ENCODE measurements at regions not wholly inside any gene's neighbourhood (a gene's known extent, or its start where the extent isn't known, plus 50 kb on each side); places are given as distances from the start of the nearest gene placed in this dataset.

DNA sequence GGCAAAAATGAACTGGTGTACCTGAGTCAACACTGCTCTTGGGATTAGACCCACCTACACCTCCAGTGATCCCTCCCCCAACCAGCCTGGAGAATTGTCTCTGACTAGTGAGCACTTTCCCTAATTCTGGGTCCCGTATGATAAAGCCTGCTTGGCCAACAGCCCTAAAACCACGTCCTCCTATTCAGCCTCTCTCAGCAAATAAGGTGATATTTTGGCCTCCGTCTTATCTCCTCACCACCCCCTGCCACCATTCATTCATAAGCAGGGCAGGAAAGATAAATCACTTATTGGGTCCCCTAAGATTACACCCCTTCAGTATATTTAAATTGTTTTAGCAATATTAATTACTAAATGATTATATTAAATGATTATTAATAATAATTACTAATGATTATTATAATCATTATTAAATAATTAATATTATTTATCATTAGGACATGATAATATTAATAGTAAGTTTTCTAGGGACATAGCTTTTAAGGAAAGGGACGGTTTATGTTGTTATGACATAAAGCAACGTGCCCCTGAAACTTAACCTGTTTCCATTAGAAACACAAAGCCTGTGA, 108.0 kb downstream of the DUSP10 start:
- no peaks in the 10 kb centered on the region for H3K27me3 ChIP-seq (ENCODE audit: control insufficient read depth in 2 of 2, insufficient read depth in 2 of 2, low read length in 2 of 2)
- no peaks in the 10 kb centered on the region for H3K4me1 ChIP-seq (ENCODE audit: control insufficient read depth in 2 of 2, insufficient read depth in 2 of 2, low read length in 2 of 2)
- H3K36me3 ChIP-seq (ENCODE audit: control insufficient read depth in 2 of 2, insufficient read depth in 2 of 2, low read length in 2 of 2): no peaks in the 10 kb centered on the region
- H3K4me3 ChIP-seq (ENCODE audit: low read length in 2 of 2): no peak overlapping the region
- H3K9ac ChIP-seq (ENCODE audit: low read depth in 1 of 2, low read length in 2 of 2): no peak overlapping the region
- no peak overlapping the region for H3K27ac ChIP-seq (ENCODE audit: low read depth in 2 of 2, low read length in 2 of 2)
- H3K9me3 ChIP-seq (ENCODE audit: control insufficient read depth in 2 of 2, low read length in 2 of 2): no peaks in the 10 kb centered on the region

DNA sequence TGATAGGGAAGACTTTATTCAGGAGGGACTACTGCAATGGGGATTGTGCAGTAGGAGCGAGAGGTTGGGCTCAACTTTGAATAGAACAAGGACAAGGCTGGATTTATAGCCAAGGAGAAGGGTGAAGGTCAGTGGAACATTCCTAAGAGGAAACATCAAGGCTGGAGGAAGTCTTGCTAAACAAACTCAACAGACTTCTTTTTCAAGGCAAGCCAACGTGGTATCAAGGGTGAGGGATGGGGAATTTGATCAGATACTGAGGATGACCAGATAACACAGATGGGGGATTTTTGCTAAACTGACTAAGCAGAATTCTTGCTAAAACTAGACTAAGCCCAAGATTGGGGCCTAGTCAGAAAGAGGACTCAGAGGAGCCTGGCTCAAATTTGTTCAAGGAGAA, 107.3 kb downstream of the DUSP10 start:
- Histone ChIP-seq H3K36me3 (ENCODE audit: control insufficient read depth in 2 of 2, insufficient read depth in 2 of 2, low read length in 2 of 2) (no peaks in the 10 kb centered on the region), H3K4me3 (ENCODE audit: low read length in 2 of 2) (no peak overlapping the region), H3K4me1 (ENCODE audit: control insufficient read depth in 2 of 2, insufficient read depth in 2 of 2, low read length in 2 of 2) (no peaks in the 10 kb centered on the region), H3K9ac (ENCODE audit: low read depth in 1 of 2, low read length in 2 of 2) (no peak overlapping the region), H3K9me3 (ENCODE audit: control insufficient read depth in 2 of 2, low read length in 2 of 2) (no peaks in the 10 kb centered on the region), H3K27ac (ENCODE audit: low read depth in 2 of 2, low read length in 2 of 2) (no peak overlapping the region), H3K27me3 (ENCODE audit: control insufficient read depth in 2 of 2, insufficient read depth in 2 of 2, low read length in 2 of 2) (no peaks in the 10 kb centered on the region)

DNA sequence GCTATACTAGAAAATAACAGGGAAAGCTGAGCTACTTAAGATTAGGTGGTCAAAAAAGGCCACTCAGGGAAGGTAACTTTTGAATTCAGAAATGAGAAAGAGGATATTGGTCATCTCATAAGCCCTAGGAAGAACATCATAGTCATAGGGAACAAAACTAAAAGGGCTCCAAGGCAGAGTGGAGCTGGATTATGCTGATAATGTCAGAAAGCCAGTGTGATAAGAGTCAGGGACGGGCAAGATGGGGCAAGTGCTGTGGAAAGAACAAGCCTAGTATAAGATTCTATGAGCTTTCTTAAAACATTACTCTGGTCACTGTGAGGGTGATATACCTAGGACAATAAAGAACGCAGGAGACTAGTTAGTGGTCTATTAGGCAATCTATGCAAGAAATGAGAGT, 106.6 kb downstream of the DUSP10 start:
- no peak overlapping the region for H3K4me3 ChIP-seq (ENCODE audit: low read length in 2 of 2)
- H3K9ac ChIP-seq (ENCODE audit: low read depth in 1 of 2, low read length in 2 of 2): no peak overlapping the region
- H3K27ac ChIP-seq (ENCODE audit: low read depth in 2 of 2, low read length in 2 of 2): no peak overlapping the region
- no peaks in the 10 kb centered on the region for H3K4me1 ChIP-seq (ENCODE audit: control insufficient read depth in 2 of 2, insufficient read depth in 2 of 2, low read length in 2 of 2)
- H3K9me3 ChIP-seq (ENCODE audit: control insufficient read depth in 2 of 2, low read length in 2 of 2): no peaks in the 10 kb centered on the region
- H3K27me3 ChIP-seq (ENCODE audit: control insufficient read depth in 2 of 2, insufficient read depth in 2 of 2, low read length in 2 of 2): no peaks in the 10 kb centered on the region
- no peaks in the 10 kb centered on the region for H3K36me3 ChIP-seq (ENCODE audit: control insufficient read depth in 2 of 2, insufficient read depth in 2 of 2, low read length in 2 of 2)

DNA sequence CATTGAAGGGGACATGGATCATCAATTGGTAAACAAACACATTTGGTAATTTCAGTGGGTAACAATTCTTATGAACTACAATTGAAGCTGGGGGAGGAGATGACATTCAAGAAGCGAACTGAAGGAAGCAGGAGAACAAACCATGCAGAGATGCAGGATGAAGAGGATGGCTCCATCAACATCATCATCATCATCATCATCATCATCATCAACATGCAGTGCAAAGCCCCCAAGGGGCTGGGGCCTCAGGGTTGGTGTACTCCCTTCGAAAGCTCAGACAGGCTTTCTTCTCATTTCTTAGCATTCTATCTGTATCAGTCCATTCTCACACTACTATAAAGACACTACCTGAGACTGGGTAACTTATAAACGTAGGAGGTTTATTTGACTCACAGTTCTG, 105.8 kb downstream of the DUSP10 start:
- H3K27me3 ChIP-seq (ENCODE audit: control insufficient read depth in 2 of 2, insufficient read depth in 2 of 2, low read length in 2 of 2): no peaks in the 10 kb centered on the region
- no peak overlapping the region for H3K9ac ChIP-seq (ENCODE audit: low read depth in 1 of 2, low read length in 2 of 2)
- H3K27ac ChIP-seq (ENCODE audit: low read depth in 2 of 2, low read length in 2 of 2): no peak overlapping the region
- no peak overlapping the region for H3K4me3 ChIP-seq (ENCODE audit: low read length in 2 of 2)
- no peaks in the 10 kb centered on the region for H3K9me3 ChIP-seq (ENCODE audit: control insufficient read depth in 2 of 2, low read length in 2 of 2)
- H3K4me1 ChIP-seq (ENCODE audit: control insufficient read depth in 2 of 2, insufficient read depth in 2 of 2, low read length in 2 of 2): no peaks in the 10 kb centered on the region
- H3K36me3 ChIP-seq (ENCODE audit: control insufficient read depth in 2 of 2, insufficient read depth in 2 of 2, low read length in 2 of 2): no peaks in the 10 kb centered on the region

GRCh38 chr1:221636967-221637366, 104.9 kb downstream of the DUSP10 start:
- no peaks in the 10 kb centered on the region for H3K4me1 ChIP-seq (ENCODE audit: control insufficient read depth in 2 of 2, insufficient read depth in 2 of 2, low read length in 2 of 2)
- H3K27me3 ChIP-seq (ENCODE audit: control insufficient read depth in 2 of 2, insufficient read depth in 2 of 2, low read length in 2 of 2): no peaks in the 10 kb centered on the region
- H3K36me3 ChIP-seq (ENCODE audit: control insufficient read depth in 2 of 2, insufficient read depth in 2 of 2, low read length in 2 of 2): no peaks in the 10 kb centered on the region
- no peak overlapping the region for H3K9ac ChIP-seq (ENCODE audit: low read depth in 1 of 2, low read length in 2 of 2)
- H3K9me3 ChIP-seq (ENCODE audit: control insufficient read depth in 2 of 2, low read length in 2 of 2): no peaks in the 10 kb centered on the region
- no peak overlapping the region for H3K4me3 ChIP-seq (ENCODE audit: low read length in 2 of 2)
- no peak overlapping the region for H3K27ac ChIP-seq (ENCODE audit: low read depth in 2 of 2, low read length in 2 of 2)

- H3K9me3 ChIP-seq (ENCODE audit: control insufficient read depth in 2 of 2, low read length in 2 of 2): no peaks in the 10 kb centered on the region
- H3K27me3 ChIP-seq (ENCODE audit: control insufficient read depth in 2 of 2, insufficient read depth in 2 of 2, low read length in 2 of 2): no peaks in the 10 kb centered on the region
- no peaks in the 10 kb centered on the region for H3K4me1 ChIP-seq (ENCODE audit: control insufficient read depth in 2 of 2, insufficient read depth in 2 of 2, low read length in 2 of 2)
- no peaks in the 10 kb centered on the region for H3K36me3 ChIP-seq (ENCODE audit: control insufficient read depth in 2 of 2, insufficient read depth in 2 of 2, low read length in 2 of 2)
- H3K27ac ChIP-seq (ENCODE audit: low read depth in 2 of 2, low read length in 2 of 2): no peak overlapping the region
- H3K4me3 ChIP-seq (ENCODE audit: low read length in 2 of 2): no peak overlapping the region
- H3K9ac ChIP-seq (ENCODE audit: low read depth in 1 of 2, low read length in 2 of 2): no peak overlapping the region
These were observed 104.2 kb downstream of the DUSP10 start for GRCh38 chr1:221637641-221638041.

DNA sequence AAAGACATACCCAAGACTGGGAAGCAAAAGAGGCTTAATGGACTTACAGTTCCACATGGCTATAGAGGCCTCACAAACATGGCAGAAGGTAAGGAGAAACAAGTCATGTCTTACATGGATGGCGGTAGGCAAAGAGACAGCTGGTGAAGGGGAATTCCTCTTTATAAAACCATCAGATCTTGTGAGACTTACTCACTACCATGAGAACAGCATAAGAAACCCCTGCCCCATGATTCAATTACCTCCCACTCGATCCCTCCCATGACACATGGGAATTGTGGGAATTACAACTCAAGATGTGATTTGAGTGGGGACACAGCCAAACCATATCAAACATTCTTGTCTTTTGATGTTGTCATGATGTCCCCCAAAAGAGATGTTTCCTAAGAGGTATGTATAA, 103.3 kb downstream of the DUSP10 start:
- H3K9ac ChIP-seq (ENCODE audit: low read depth in 1 of 2, low read length in 2 of 2): no peak overlapping the region
- no peaks in the 10 kb centered on the region for H3K4me1 ChIP-seq (ENCODE audit: control insufficient read depth in 2 of 2, insufficient read depth in 2 of 2, low read length in 2 of 2)
- no peak overlapping the region for H3K27ac ChIP-seq (ENCODE audit: low read depth in 2 of 2, low read length in 2 of 2)
- H3K36me3 ChIP-seq (ENCODE audit: control insufficient read depth in 2 of 2, insufficient read depth in 2 of 2, low read length in 2 of 2): no peaks in the 10 kb centered on the region
- no peaks in the 10 kb centered on the region for H3K27me3 ChIP-seq (ENCODE audit: control insufficient read depth in 2 of 2, insufficient read depth in 2 of 2, low read length in 2 of 2)
- no peak overlapping the region for H3K4me3 ChIP-seq (ENCODE audit: low read length in 2 of 2)
- no peaks in the 10 kb centered on the region for H3K9me3 ChIP-seq (ENCODE audit: control insufficient read depth in 2 of 2, low read length in 2 of 2)

DNA sequence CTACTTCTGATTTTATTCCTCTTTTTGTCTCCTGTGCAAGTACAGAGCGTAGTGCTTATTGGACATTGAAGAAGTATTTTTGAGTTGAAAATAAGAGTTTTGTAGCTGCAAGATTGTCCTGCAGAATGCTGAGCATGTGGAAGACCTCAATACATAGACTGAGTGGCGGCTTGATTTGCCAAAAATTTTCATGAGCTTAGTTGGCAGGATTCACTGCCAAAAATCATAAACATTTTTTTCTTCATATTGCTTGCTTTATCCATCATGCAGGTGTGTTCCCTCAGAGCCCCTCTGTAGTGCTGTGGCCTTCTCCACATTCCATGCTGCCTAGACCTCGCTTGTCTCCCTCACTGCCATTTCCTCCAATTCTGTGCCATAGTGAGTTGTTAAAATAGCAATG, 100.1 kb downstream of the DUSP10 start:
- Histone ChIP-seq H3K27me3 (ENCODE audit: control insufficient read depth in 2 of 2, insufficient read depth in 2 of 2, low read length in 2 of 2) (no peaks in the 10 kb centered on the region), H3K9ac (ENCODE audit: low read depth in 1 of 2, low read length in 2 of 2) (no peak overlapping the region)

DNA sequence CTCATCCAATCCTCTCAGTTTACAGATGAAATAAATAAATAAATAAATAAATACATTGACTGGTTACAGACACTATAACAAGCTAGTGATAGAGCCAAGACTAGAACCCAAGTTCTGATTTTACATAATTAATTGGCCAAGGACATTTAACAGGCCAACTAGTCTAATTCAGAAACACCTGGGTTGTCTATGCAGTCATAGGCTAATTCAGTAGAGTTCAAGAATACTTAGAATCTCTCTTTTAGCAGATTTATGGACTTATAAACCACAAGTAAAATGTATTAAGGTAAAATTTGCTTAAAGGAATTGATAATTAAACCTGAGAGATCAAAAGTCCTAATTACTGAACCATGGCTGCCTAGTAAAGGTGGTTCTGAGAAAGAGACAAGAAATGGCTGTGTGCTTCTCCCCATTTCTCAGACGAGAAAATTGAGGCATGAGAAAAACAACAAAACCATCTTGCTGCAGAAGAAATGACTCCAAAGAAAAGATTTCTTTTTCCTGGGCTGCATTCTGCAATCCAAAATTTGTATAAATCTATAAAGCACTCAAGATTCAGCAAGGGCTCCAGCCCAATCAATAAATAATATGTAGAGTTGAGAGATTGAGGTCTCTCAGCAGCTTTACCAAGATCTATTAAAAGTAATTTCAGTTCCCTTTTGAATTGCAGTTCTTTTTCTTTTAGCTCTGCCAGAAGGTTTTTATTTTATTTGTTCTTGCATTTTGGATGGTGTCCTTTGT, 98.3 kb downstream of the DUSP10 start:
- Histone ChIP-seq H3K36me3 (ENCODE audit: control insufficient read depth in 2 of 2, insufficient read depth in 2 of 2, low read length in 2 of 2) (no peaks in the 10 kb centered on the region), H3K4me1 (ENCODE audit: control insufficient read depth in 2 of 2, insufficient read depth in 2 of 2, low read length in 2 of 2) (no peaks in the 10 kb centered on the region), H3K9ac (ENCODE audit: low read depth in 1 of 2, low read length in 2 of 2) (no peak overlapping the region), H3K9me3 (ENCODE audit: control insufficient read depth in 2 of 2, low read length in 2 of 2) (no peaks in the 10 kb centered on the region), H3K27me3 (ENCODE audit: control insufficient read depth in 2 of 2, insufficient read depth in 2 of 2, low read length in 2 of 2) (no peaks in the 10 kb centered on the region), H3K27ac (ENCODE audit: low read depth in 2 of 2, low read length in 2 of 2) (no peak overlapping the region), H3K4me3 (ENCODE audit: low read length in 2 of 2) (no peak overlapping the region)

More for the DNA sequence above, 100.1 kb downstream of the DUSP10 start:
- no peak overlapping the region for H3K4me3 ChIP-seq (ENCODE audit: low read length in 2 of 2)
- H3K36me3 ChIP-seq (ENCODE audit: control insufficient read depth in 2 of 2, insufficient read depth in 2 of 2, low read length in 2 of 2): no peaks in the 10 kb centered on the region
- no peaks in the 10 kb centered on the region for H3K9me3 ChIP-seq (ENCODE audit: control insufficient read depth in 2 of 2, low read length in 2 of 2)
- no peak overlapping the region for H3K27ac ChIP-seq (ENCODE audit: low read depth in 2 of 2, low read length in 2 of 2)
- H3K4me1 ChIP-seq (ENCODE audit: control insufficient read depth in 2 of 2, insufficient read depth in 2 of 2, low read length in 2 of 2): no peaks in the 10 kb centered on the region

GRCh38 chr1:221644145-221644448, 97.8 kb downstream of the DUSP10 start:
- Histone ChIP-seq H3K9ac (ENCODE audit: low read depth in 1 of 2, low read length in 2 of 2) (no peak overlapping the region), H3K27ac (ENCODE audit: low read depth in 2 of 2, low read length in 2 of 2) (no peak overlapping the region), H3K27me3 (ENCODE audit: control insufficient read depth in 2 of 2, insufficient read depth in 2 of 2, low read length in 2 of 2) (no peaks in the 10 kb centered on the region), H3K4me3 (ENCODE audit: low read length in 2 of 2) (no peak overlapping the region), H3K4me1 (ENCODE audit: control insufficient read depth in 2 of 2, insufficient read depth in 2 of 2, low read length in 2 of 2) (no peaks in the 10 kb centered on the region), H3K9me3 (ENCODE audit: control insufficient read depth in 2 of 2, low read length in 2 of 2) (no peaks in the 10 kb centered on the region), H3K36me3 (ENCODE audit: control insufficient read depth in 2 of 2, insufficient read depth in 2 of 2, low read length in 2 of 2) (no peaks in the 10 kb centered on the region)
